GM21515 (cell line): ENCODE measurements at regions not wholly inside any gene's neighbourhood (a gene's known extent, or its start where the extent isn't known, plus 50 kb on each side); places are given as distances from the start of the nearest gene placed in this dataset.
"Not testable (repeated sequence)": the region's sequence is repeated elsewhere in the genome, so short reads cannot be mapped to it uniquely, and the experiment has no call there.

Experiments used
- ATAC-seq: cut with Tn5 transposase; IDR thresholded peaks from one replicate; pipeline ENCODE4 v1.9.1; 2021; ENCODE audit not compliant: unreplicated experiment

- ATAC-seq: no peak
Measured at GRCh38 chr2:128606837-128607236, 288.2 kb upstream of the HS6ST1 start.

GRCh38 chr2:128607440-128607839, 288.8 kb upstream of the HS6ST1 start:
- ATAC-seq: no peak

- ATAC-seq: no peak
Measured at GRCh38 chr2:128607911-128608506, 289.3 kb upstream of the HS6ST1 start.

- no peak for ATAC-seq
Measured at GRCh38 chr2:128608921-128609880, 290.5 kb upstream of the HS6ST1 start.

GRCh38 chr2:128610496-128610895, 291.8 kb upstream of the HS6ST1 start:
- ATAC-seq: no peak

GRCh38 chr2:128611421-128612320, 293.0 kb upstream of the HS6ST1 start:
- no peak for ATAC-seq

- ATAC-seq: no peak
Measured at GRCh38 chr2:128612628-128613027, 294.0 kb upstream of the HS6ST1 start.

- ATAC-seq: no peak
Measured at GRCh38 chr2:128613351-128613750, 294.7 kb upstream of the HS6ST1 start.

GRCh38 chr2:128613876-128614275, 295.2 kb upstream of the HS6ST1 start:
- no peak for ATAC-seq

GRCh38 chr2:128614907-128615306, 296.2 kb upstream of the HS6ST1 start:
- not testable (repeated sequence) for ATAC-seq

GRCh38 chr2:128615571-128615970, 296.9 kb upstream of the HS6ST1 start:
- ATAC-seq: no peak

- no peak for ATAC-seq
Measured at GRCh38 chr2:128617029-128617590, 298.4 kb upstream of the HS6ST1 start.

- ATAC-seq: no peak
Measured at GRCh38 chr2:128617661-128618060, 299.0 kb upstream of the HS6ST1 start.

- no peak for ATAC-seq
Measured at GRCh38 chr2:128618642-128619041, 300.0 kb upstream of the HS6ST1 start.

- no peak for ATAC-seq
Measured at GRCh38 chr2:128619471-128620325, 301.0 kb upstream of the HS6ST1 start.

GRCh38 chr2:128621074-128621473, 302.4 kb upstream of the HS6ST1 start:
- ATAC-seq: no peak

- ATAC-seq: no peak
Measured at GRCh38 chr2:128622371-128622770, 303.7 kb upstream of the HS6ST1 start.

GRCh38 chr2:128622955-128623620, 304.4 kb upstream of the HS6ST1 start:
- ATAC-seq: no peak
